GM23248 (cell line): ENCODE measurements at regions not wholly inside any gene's neighbourhood (a gene's known extent, or its start where the extent isn't known, plus 50 kb on each side); places are given as distances from the start of the nearest gene placed in this dataset.

ENCODE experiments used
- DNase-seq: peaks from one replicate; pipeline ENCODE4 v3.0.0-alpha.2; 2015
- H2AFZ ChIP-seq: fragments of 200-600 bp; sonication (generic); 2 replicates; pipeline ENCODE4 v1.6.1; 2016; ENCODE audit warnings: antibody characterized with exemption
- H3F3A ChIP-seq: fragments of 200-600 bp; sonication (generic); 2 replicates; pipeline ENCODE4 v1.6.1; 2016; ENCODE audit warnings: mild to moderate bottlenecking, antibody characterized with exemption, mixed run types; ENCODE audit not compliant: insufficient read depth
- H3K27ac ChIP-seq: fragments of 200-600 bp; sonication (generic); 2 replicates; pipeline ENCODE4 v1.5.1; 2016; ENCODE audit warnings: mild to moderate bottlenecking
- H3K27me3 ChIP-seq: fragments of 200-600 bp; sonication (generic); replicated peaks from 2 replicates; pipeline ENCODE4 v1.6.1; 2016; ENCODE audit warnings: mild to moderate bottlenecking; ENCODE audit not compliant: insufficient read depth
- H3K36me3 ChIP-seq: fragments of 200-600 bp; sonication (generic); 2 replicates; pipeline ENCODE4 v1.6.1; 2016; ENCODE audit warnings: low read depth, mild to moderate bottlenecking
- H3K4me1 ChIP-seq: fragments of 200-600 bp; sonication (generic); 2 replicates; pipeline ENCODE4 v1.6.1; 2016; ENCODE audit warnings: mild to moderate bottlenecking; ENCODE audit not compliant: insufficient read depth
- H3K4me2 ChIP-seq: fragments of 200-600 bp; sonication (generic); one replicate; pipeline ENCODE4 v1.6.1; 2016; ENCODE audit warnings: mild to moderate bottlenecking; ENCODE audit not compliant: unreplicated experiment
- H3K4me3 ChIP-seq: fragments of 200-600 bp; sonication (generic); 2 replicates; pipeline ENCODE4 v1.5.1; 2016; ENCODE audit warnings: mild to moderate bottlenecking
- H3K79me2 ChIP-seq: fragments of 200-600 bp; sonication (generic); 2 replicates; pipeline ENCODE4 v1.6.1; 2016; ENCODE audit warnings: mild to moderate bottlenecking; ENCODE audit not compliant: insufficient read depth
- H3K9ac ChIP-seq: fragments of 200-600 bp; sonication (generic); 2 replicates; pipeline ENCODE4 v1.6.1; 2016; ENCODE audit warnings: mild to moderate bottlenecking
- H3K9me2 ChIP-seq: fragments of 200-600 bp; sonication (generic); 2 replicates; pipeline ENCODE4 v1.6.1; 2016; ENCODE audit warnings: mixed run types, mild to moderate bottlenecking, moderate library complexity; ENCODE audit not compliant: insufficient read depth
- H3K9me3 ChIP-seq: fragments of 200-600 bp; sonication (generic); one replicate; pipeline ENCODE4 v1.6.1; 2017; ENCODE audit warnings: low read depth
- H4K20me1 ChIP-seq: fragments of 200-600 bp; sonication (generic); 2 replicates; pipeline ENCODE4 v1.6.0; 2016; ENCODE audit not compliant: insufficient read depth
- EZH2 ChIP-seq: fragments of 200-600 bp; sonication (generic); IDR thresholded peaks from 2 replicates; pipeline ENCODE4 v1.6.1; 2018; ENCODE audit warnings: antibody characterized with exemption, mild to moderate bottlenecking; ENCODE audit not compliant: insufficient read depth, poor library complexity, severe bottlenecking
- EZH2phosphoT487 ChIP-seq: fragments of 200-600 bp; sonication (generic); IDR thresholded peaks from 2 replicates; pipeline ENCODE4 v1.6.1; 2018; ENCODE audit warnings: antibody characterized with exemption, moderate library complexity, mild to moderate bottlenecking, low read depth; ENCODE audit not compliant: insufficient read depth
- WGBS, 2 experiments: methylation state at CpG; one replicate each; pipeline ENCODE4 v1.1.6; 2015 to 2017; ENCODE audit warnings: low lambda C conversion rate in 2 of 2, low coverage in 1 of 2; ENCODE audit errors: missing lambda C conversion rate in 2 of 2; 5-methylcytosine and 5-hydroxymethylcytosine counted together
- in situ Hi-C: fragments of 300-500 bp; cut with MboI; formaldehyde crosslinking; loops from 2 replicates; pipeline ENCODE4 v1.15.0; 2020

GRCh38 chr11:43548916-43549315, 131.6 kb upstream of the HSD17B12 start:
- no peak overlapping the region for H3K4me2 ChIP-seq
- no peak overlapping the region for H2AFZ ChIP-seq
- H3K27ac ChIP-seq = no peak overlapping the region
- in situ Hi-C loops = no loop called here
- H3K9ac ChIP-seq = no peak overlapping the region
- no peak for DNase-seq
- no peaks in the 10 kb centered on the region for H3F3A ChIP-seq
- H3K79me2 ChIP-seq = no peaks in the 10 kb centered on the region
- H3K27me3 ChIP-seq = peaks cover 6% of the 10 kb centered on the region; the same call in 1 of the 2 replicates
- no peaks in the 10 kb centered on the region for H3K36me3 ChIP-seq
- H4K20me1 ChIP-seq = no peaks in the 10 kb centered on the region
- no peak overlapping the region for H3K4me3 ChIP-seq
- no peaks in the 10 kb centered on the region for H3K9me2 ChIP-seq
- no peaks in the 10 kb centered on the region for H3K4me1 ChIP-seq
- no peak for TF ChIP-seq EZH2phosphoT487
- TF ChIP-seq EZH2 = no peak
- no peaks in the 10 kb centered on the region for H3K9me3 ChIP-seq
- WGBS, 2 experiments = 87 to 89% methylated on average over 4 of the region's 4 CpGs

GRCh38 chr11:43549624-43550023, 130.9 kb upstream of the HSD17B12 start:
- in situ Hi-C loops = no loop called here
- Histone ChIP-seq H3K9ac (no peak overlapping the region), H3K9me2 (no peaks in the 10 kb centered on the region), H4K20me1 (no peaks in the 10 kb centered on the region), H3K4me1 (no peaks in the 10 kb centered on the region), H3K27me3 (peaks cover 13% of the 10 kb centered on the region), H3K9me3 (no peaks in the 10 kb centered on the region), H3K27ac (no peak overlapping the region), H3K4me3 (no peak overlapping the region), H3K36me3 (no peaks in the 10 kb centered on the region), H3F3A (no peaks in the 10 kb centered on the region), H3K4me2 (no peak overlapping the region), H3K79me2 (no peaks in the 10 kb centered on the region), H2AFZ (no peak overlapping the region)
- TF ChIP-seq EZH2 = no peak
- TF ChIP-seq EZH2phosphoT487 = no peak
- DNase-seq = no peak
- WGBS, 2 experiments = 35 to 47% methylated on average over 6 of the region's 6 CpGs

DNA sequence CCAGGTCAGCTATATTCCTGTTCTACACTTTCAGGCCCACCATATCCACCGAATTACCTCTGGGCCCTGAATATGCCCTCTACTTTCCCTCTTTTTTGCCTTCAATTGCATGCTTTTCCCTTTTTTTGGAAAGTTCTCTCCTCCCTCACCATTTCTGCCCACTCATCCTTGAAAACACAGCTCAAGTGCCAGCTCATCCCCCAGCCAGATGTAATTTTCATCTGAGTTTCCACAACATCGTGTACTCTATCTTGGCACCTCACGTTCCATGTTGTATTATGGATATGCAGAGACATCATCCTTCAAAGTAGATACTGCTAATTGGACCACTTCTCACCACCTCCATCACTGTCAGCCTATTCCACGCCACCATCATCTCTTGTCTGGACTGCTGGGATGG, 129.8 kb upstream of the HSD17B12 start:
- Histone ChIP-seq H3K79me2 (no peaks in the 10 kb centered on the region), H3F3A (no peaks in the 10 kb centered on the region), H3K4me1 (peaks cover 3% of the 10 kb centered on the region; the same call in 1 of the 2 replicates), H3K9me2 (no peaks in the 10 kb centered on the region), H3K9ac (no peak overlapping the region), H3K27me3 (peaks cover 23% of the 10 kb centered on the region), H3K9me3 (no peaks in the 10 kb centered on the region), H2AFZ (no peak overlapping the region), H4K20me1 (no peaks in the 10 kb centered on the region), H3K36me3 (no peaks in the 10 kb centered on the region), H3K4me3 (no peak overlapping the region), H3K27ac (no peak overlapping the region), H3K4me2 (no peak overlapping the region)
- whole genome bisulfite sequencing, 2 experiments = 43 to 51% methylated on average over 4 of the region's 4 CpGs
- TF ChIP-seq EZH2 (no peak), EZH2phosphoT487 (no peak)
- no peak for DNase-seq
- in situ Hi-C loops = no loop called here

DNA sequence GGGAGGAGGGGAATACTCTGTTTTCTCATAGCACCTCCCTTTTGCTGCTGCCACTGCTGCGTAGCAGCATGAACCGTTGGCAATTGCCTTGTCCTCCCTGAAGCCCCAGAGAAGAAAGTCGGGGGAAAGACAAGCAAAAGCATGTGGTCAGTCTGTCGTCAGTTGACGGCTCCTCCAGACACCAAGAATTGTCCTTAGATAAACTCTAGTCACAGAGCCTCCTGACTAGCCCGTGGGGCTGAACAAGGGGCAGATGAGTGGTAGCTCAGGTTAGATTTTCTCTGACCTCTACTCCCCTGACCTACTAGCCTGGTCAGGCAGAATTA, 126.4 kb upstream of the HSD17B12 start:
- H3K9ac ChIP-seq = no peak overlapping the region
- H3F3A ChIP-seq = no peaks in the 10 kb centered on the region
- no peaks in the 10 kb centered on the region for H3K36me3 ChIP-seq
- in situ Hi-C loops = no loop called here
- H3K9me2 ChIP-seq = no peaks in the 10 kb centered on the region
- TF ChIP-seq EZH2 (no peak), EZH2phosphoT487 (no peak)
- H3K4me2 ChIP-seq = no peak overlapping the region
- no peak overlapping the region for H3K27ac ChIP-seq
- H4K20me1 ChIP-seq = no peaks in the 10 kb centered on the region
- H2AFZ ChIP-seq = no peak overlapping the region
- no peaks in the 10 kb centered on the region for H3K9me3 ChIP-seq
- no peak overlapping the region for H3K4me3 ChIP-seq
- H3K27me3 ChIP-seq = peaks cover 44% of the 10 kb centered on the region
- peaks cover 8% of the 10 kb centered on the region; the same call in 1 of the 2 replicates for H3K4me1 ChIP-seq
- no peaks in the 10 kb centered on the region for H3K79me2 ChIP-seq
- 27 to 30% methylated on average over 6 of the region's 6 CpGs for WGBS, 2 experiments
- no peak for DNase-seq

GRCh38 chr11:43555186-43555585, 125.4 kb upstream of the HSD17B12 start:
- Histone ChIP-seq H3K36me3 (no peaks in the 10 kb centered on the region), H3K4me2 (no peak overlapping the region), H3K27ac (no peak overlapping the region), H3K79me2 (no peaks in the 10 kb centered on the region), H3K27me3 (peaks cover 47% of the 10 kb centered on the region), H3K9me2 (no peaks in the 10 kb centered on the region), H3K4me1 (peaks cover 8% of the 10 kb centered on the region; the same call in 1 of the 2 replicates), H3K9ac (no peak overlapping the region), H3F3A (no peaks in the 10 kb centered on the region), H3K9me3 (no peaks in the 10 kb centered on the region), H3K4me3 (no peak overlapping the region), H2AFZ (no peak overlapping the region), H4K20me1 (no peaks in the 10 kb centered on the region)
- no peak for DNase-seq
- WGBS, 2 experiments = 22 to 24% methylated on average over 3 of the region's 3 CpGs
- TF ChIP-seq EZH2 (no peak), EZH2phosphoT487 (no peak)
- in situ Hi-C loops = no loop called here
